Common myeloid progenitor, CD34-positive (primary cell): ENCODE measurements at regions not wholly inside any gene's neighbourhood (a gene's known extent, or its start where the extent isn't known, plus 50 kb on each side); places are given as distances from the start of the nearest gene placed in this dataset.

ENCODE experiments used
- CTCF ChIA-PET: fragments of 350-600 bp; sonication (Branson Sonifier 250); formaldehyde crosslinking; loops from one replicate; lab custom pipeline; 2021; ENCODE audit warnings: antibody characterized with exemption; lab: Charles Lee
- POLR2A ChIA-PET: fragments of 350-600 bp; sonication (Branson Sonifier 250); formaldehyde crosslinking; loops from one replicate; lab custom pipeline; 2021; ENCODE audit warnings: antibody characterized with exemption; lab: Charles Lee
- DNase-seq, 3 donors: peaks; one replicate each; pipeline versions ENCODE4 v3.0.0 to v3.0.0-alpha.2; 2013
- H3K27ac ChIP-seq, 2 experiments: 1 replicate in 1 of 2; 2 replicates in 1 of 2; pipeline ENCODE4 v1.7.0; 2013; ENCODE audit warnings: inconsistent platforms in 2 of 2, low read length in 2 of 2, mild to moderate bottlenecking in 2 of 2, low read depth in 1 of 2, moderate library complexity in 1 of 2; ENCODE audit not compliant: severe bottlenecking in 2 of 2, insufficient read depth in 1 of 2, poor library complexity in 1 of 2
- H3K27me3 ChIP-seq, 5 experiments: replicated peaks in 2 of 5; 1 replicate in 3 of 5; 2 replicates in 2 of 5; pipeline versions ENCODE4 v1.6.1 to v1.7.0; 2013; ENCODE audit warnings: low read length in 4 of 5, mild to moderate bottlenecking in 2 of 5, moderate library complexity in 2 of 5, inconsistent platforms in 1 of 5; ENCODE audit not compliant: insufficient read depth in 5 of 5, control insufficient read depth in 4 of 5
- H3K36me3 ChIP-seq, 4 experiments: 1 replicate in 2 of 4; 2 replicates in 2 of 4; pipeline versions ENCODE4 v1.6.1 to v1.7.0; 2013; ENCODE audit warnings: low read length in 3 of 4, control low read depth in 1 of 4, mild to moderate bottlenecking in 1 of 4; ENCODE audit not compliant: control insufficient read depth in 4 of 4, insufficient read depth in 4 of 4
- H3K4me1 ChIP-seq, 4 experiments: 1 replicate in 3 of 4; 2 replicates in 1 of 4; pipeline versions ENCODE4 v1.6.1 to v1.7.1; 2013; ENCODE audit warnings: low read length in 3 of 4, mild to moderate bottlenecking in 3 of 4, control low read depth in 1 of 4, inconsistent platforms in 1 of 4, moderate library complexity in 1 of 4; ENCODE audit not compliant: control insufficient read depth in 4 of 4, insufficient read depth in 4 of 4; ENCODE audit errors: control extremely low read depth in 1 of 4
- H3K4me3 ChIP-seq, 7 experiments: 1 replicate in 4 of 7; 2 replicates in 3 of 7; pipeline versions ENCODE4 v1.5.1 to v1.7.0; 2013; ENCODE audit warnings: mild to moderate bottlenecking in 7 of 7, low read length in 6 of 7, moderate library complexity in 6 of 7, inconsistent platforms in 2 of 7, low read depth in 2 of 7, control low read depth in 1 of 7; ENCODE audit not compliant: insufficient read depth in 4 of 7, control insufficient read depth in 1 of 7; ENCODE audit errors: extremely low read depth in 1 of 7
- H3K9me3 ChIP-seq, 5 experiments: 1 replicate in 4 of 5; 2 replicates in 1 of 5; pipeline versions ENCODE4 v1.6.1 to v1.7.1; 2013; ENCODE audit warnings: low read length in 4 of 5, mild to moderate bottlenecking in 2 of 5, inconsistent platforms in 1 of 5, low read depth in 1 of 5, moderate library complexity in 1 of 5; ENCODE audit not compliant: control insufficient read depth in 4 of 5, insufficient read depth in 2 of 5; ENCODE audit errors: control extremely low read depth in 1 of 5
- WGBS: methylation state at CpG from one replicate; pipeline ENCODE4 v1.1.5; 2013; ENCODE audit not compliant: insufficient coverage; 5-methylcytosine and 5-hydroxymethylcytosine counted together

- Histone ChIP-seq H3K9me3 (no peaks in the 10 kb centered on the region), H3K36me3 (no peaks in the 10 kb centered on the region), H3K4me3 (no peak overlapping the region), H3K27me3 (no peaks in the 10 kb centered on the region), H3K4me1 (peaks cover 0 to 98% (median 81%) of the 10 kb centered on the region in 4 experiments), H3K27ac (no peak overlapping the region)
- CTCF ChIA-PET: interaction anchor here (1.5 to 2.1 kb wide), 3 partner anchors 17 to 63 kb away, joined by 3 to 6 read pairs (median 4); no protein-coding TSS in a partner anchor
- POLR2A ChIA-PET: no interaction called here
- 98% methylated on average over 7 of the region's 8 CpGs for WGBS
- no peak for DNase-seq
These were observed 237.8 kb upstream of the GSE1 start for GRCh38 chr16:85375282-85375681.

- H3K27ac ChIP-seq: no peak overlapping the region
- WGBS: 85% methylated on average over 24 of the region's 29 CpGs
- H3K4me1 ChIP-seq: peaks cover 3 to 99% (median 80%) of the 10 kb centered on the region in 4 experiments
- H3K36me3 ChIP-seq: no peaks in the 10 kb centered on the region
- POLR2A ChIA-PET: no interaction called here
- no peak overlapping the region for H3K4me3 ChIP-seq
- DNase-seq: no peak
- no peaks in the 10 kb centered on the region for H3K27me3 ChIP-seq
- CTCF ChIA-PET: interaction anchor here (1.1 to 2.1 kb wide), 3 partner anchors 15 to 63 kb away, joined by 3 to 6 read pairs (median 3); no protein-coding TSS in a partner anchor
- no peaks in the 10 kb centered on the region for H3K9me3 ChIP-seq
These were observed 236.6 kb upstream of the GSE1 start for GRCh38 chr16:85376292-85377095.

GRCh38 chr16:85377388-85378144 is 235.6 kb upstream of the GSE1 start:
- peak overlapping the region in 1 of 2 experiments; percentile 47 for H3K27ac ChIP-seq
- H3K36me3 ChIP-seq: no peaks in the 10 kb centered on the region
- peaks cover 4 to 99% (median 84%) of the 10 kb centered on the region in 4 experiments for H3K4me1 ChIP-seq
- ChIA-PET CTCF (interaction anchor here (0.6 to 3.4 kb wide), 7 partner anchors 8 to 179 kb away, joined by 3 to 22 read pairs (median 3); no protein-coding TSS in a partner anchor), POLR2A (interaction anchor here (0.9 to 1.2 kb wide), 3 partner anchors 43 to 236 kb away, joined by 3 read pairs; partner anchors contain the start of gene GSE1)
- peak overlapping the region in 1 of 7 experiments; percentile 23 for H3K4me3 ChIP-seq
- peak; percentile 62 to 95 (median 89) for DNase-seq
- 0% methylated on average over 7 of the region's 16 CpGs for WGBS
- no peaks in the 10 kb centered on the region for H3K27me3 ChIP-seq
- H3K9me3 ChIP-seq: no peaks in the 10 kb centered on the region

GRCh38 chr16:85378145-85379040 is 234.7 kb upstream of the GSE1 start:
- H3K4me3 ChIP-seq: no peak overlapping the region
- WGBS: 30% methylated on average over 12 of the region's 16 CpGs
- peak in 2 of 3 donors; percentile 60 to 73 for DNase-seq
- ChIA-PET CTCF (interaction anchor here (0.6 to 3.4 kb wide), 9 partner anchors 9 to 178 kb away, joined by 3 to 22 read pairs (median 4); no protein-coding TSS in a partner anchor), POLR2A (interaction anchor here (0.9 to 1.2 kb wide), 3 partner anchors 43 to 236 kb away, joined by 3 read pairs; partner anchors contain the start of gene GSE1)
- H3K9me3 ChIP-seq: no peaks in the 10 kb centered on the region
- no peaks in the 10 kb centered on the region for H3K36me3 ChIP-seq
- H3K4me1 ChIP-seq: peaks cover 4 to 99% (median 81%) of the 10 kb centered on the region in 4 experiments
- H3K27me3 ChIP-seq: no peaks in the 10 kb centered on the region
- peak overlapping the region in 1 of 2 experiments; percentile 17 for H3K27ac ChIP-seq

GRCh38 chr16:85379041-85380001 is 233.8 kb upstream of the GSE1 start:
- DNase-seq: no peak
- Histone ChIP-seq H3K4me3 (no peak overlapping the region), H3K27me3 (no peaks in the 10 kb centered on the region), H3K9me3 (no peaks in the 10 kb centered on the region), H3K27ac (no peak overlapping the region), H3K4me1 (peaks cover 4 to 99% (median 75%) of the 10 kb centered on the region in 4 experiments), H3K36me3 (no peaks in the 10 kb centered on the region)
- ChIA-PET CTCF (interaction anchor here (1.0 to 3.4 kb wide), 7 partner anchors 10 to 74 kb away, joined by 3 to 28 read pairs (median 8); no protein-coding TSS in a partner anchor), POLR2A (no interaction called here)
- 81% methylated on average over 15 of the region's 15 CpGs for WGBS
